HCT116 (cell line): ENCODE measurements at regions not wholly inside any gene's neighbourhood (a gene's known extent, or its start where the extent isn't known, plus 50 kb on each side); places are given as distances from the start of the nearest gene placed in this dataset.

ENCODE experiments used
- ATAC-seq: fragments of 200-7000 bp; cut with Tn5 transposase; 2 replicates; pipeline ENCODE4 v1.9.1; 2020; ENCODE audit warnings: mild to moderate bottlenecking, moderate library complexity
- BruUV-seq: library from RNA; stranded (reverse); fragments of 400-500 nt; replicated peaks from 2 replicates; lab custom pipeline; 2021; lab: Mats Ljungman, UMichigan
- CTCF ChIA-PET: fragments of 300-600 bp; sonication (Branson Sonifier 250); formaldehyde crosslinking; loops from one replicate; lab custom pipeline; 2021; ENCODE audit warnings: antibody characterized with exemption; lab: Charles Lee
- POLR2A ChIA-PET: fragments of 300-600, 350-600 bp; sonication (Branson Sonifier 250); formaldehyde crosslinking; loops from one replicate; lab custom pipeline; 2021; ENCODE audit warnings: antibody characterized with exemption; lab: Charles Lee
- RAD21 ChIA-PET, 2 experiments: fragments of 300-600 bp; sonication (Branson Sonifier 250); formaldehyde crosslinking; loops; one replicate each; lab custom pipeline; 2023; ENCODE audit warnings: low total read pairs in 2 of 2; ENCODE audit not compliant: uncharacterized antibody in 2 of 2, unreplicated experiment in 2 of 2, low non-redundant PET in 1 of 2; lab: Charles Lee
- DNase-seq: peaks from one replicate; pipeline ENCODE4 v3.0.0-alpha.2; 2010; ENCODE audit warnings: low read depth, low spot score
- H2AFZ ChIP-seq: fragments of 200-600 bp; shearing (Covaris generic), sonication (generic); 2 replicates; pipeline ENCODE4 v1.6.1; 2017; ENCODE audit warnings: low read depth, mixed run types, mixed read lengths, antibody characterized with exemption, low read length; ENCODE audit not compliant: poor library complexity, severe bottlenecking
- H3K27ac ChIP-seq: 2 replicates; pipeline ENCODE4 v1.5.1; 2012; ENCODE audit warnings: low read depth, low read length
- H3K27me3 ChIP-seq: fragments of 200-600 bp; sonication (generic); 2 replicates; pipeline ENCODE4 v1.6.1; 2016; ENCODE audit warnings: mixed run types, low read length, mixed read lengths; ENCODE audit not compliant: insufficient read depth
- H3K36me3 ChIP-seq, 2 experiments: fragments of 200-500 bp in 1 of 2; fragments of 200-600 bp in 1 of 2; sonication (Bioruptor generic) in 1 of 2; sonication (generic) in 1 of 2; 2 replicates each; pipeline versions ENCODE4 v1.5.1 to v1.6.1; 2014 to 2016; ENCODE audit warnings: low read length in 2 of 2, inconsistent platforms in 1 of 2, mixed read lengths in 1 of 2, mixed run types in 1 of 2; ENCODE audit not compliant: insufficient read depth in 2 of 2, control insufficient read depth in 1 of 2
- H3K4me1 ChIP-seq, 2 experiments: fragments of 200-600 bp in 1 of 2; sonication (generic) in 1 of 2; 2 replicates each; pipeline versions ENCODE4 v1.5.1 to v1.6.1; 2012 to 2017; ENCODE audit warnings: low read length in 2 of 2, inconsistent platforms in 1 of 2, mild to moderate bottlenecking in 1 of 2, mixed read lengths in 1 of 2, mixed run types in 1 of 2, moderate library complexity in 1 of 2; ENCODE audit not compliant: insufficient read depth in 2 of 2, control insufficient read depth in 1 of 2
- H3K4me2 ChIP-seq: fragments of 200-600 bp; sonication (generic); 2 replicates; pipeline ENCODE4 v1.6.1; 2017; ENCODE audit warnings: mixed run types, low read length, mixed read lengths
- H3K4me3 ChIP-seq, 2 experiments: fragments of 200-600 bp in 1 of 2; sonication (generic) in 1 of 2; replicated peaks in 1 of 2; 2 replicates each; pipeline ENCODE4 v1.5.1; 2011 to 2016; ENCODE audit warnings: low read length in 2 of 2, control low read depth in 1 of 2, low read depth in 1 of 2, mild to moderate bottlenecking in 1 of 2, mixed read lengths in 1 of 2, mixed run types in 1 of 2
- H3K79me2 ChIP-seq: fragments of 200-600 bp; sonication (generic); 2 replicates; pipeline ENCODE4 v1.6.1; 2017; ENCODE audit warnings: mild to moderate bottlenecking, mixed run types, low read length, moderate library complexity, mixed read lengths; ENCODE audit not compliant: insufficient read depth
- H3K9ac ChIP-seq: fragments of 200-600 bp; sonication (generic); 2 replicates; pipeline ENCODE4 v1.6.1; 2016; ENCODE audit warnings: low read length, mixed read lengths
- H3K9me2 ChIP-seq: fragments of 200-600 bp; sonication (generic), shearing (Covaris generic); 2 replicates; pipeline ENCODE4 v1.6.1; 2017; ENCODE audit warnings: mixed run types, mild to moderate bottlenecking, moderate library complexity; ENCODE audit not compliant: insufficient read depth
- H3K9me3 ChIP-seq, 2 experiments: fragments of 200-500 bp in 1 of 2; fragments of 200-600 bp in 1 of 2; sonication (Bioruptor generic) in 1 of 2; sonication (generic) in 1 of 2; 2 replicates each; pipeline ENCODE4 v1.6.1; 2014 to 2017; ENCODE audit warnings: low read length in 2 of 2, mixed read lengths in 2 of 2, inconsistent platforms in 1 of 2, low read depth in 1 of 2, mild to moderate bottlenecking in 1 of 2, mixed run types in 1 of 2, moderate library complexity in 1 of 2; ENCODE audit not compliant: control insufficient read depth in 1 of 2, insufficient read depth in 1 of 2
- H4K20me1 ChIP-seq: fragments of 200-600 bp; sonication (generic), shearing (Covaris generic); 2 replicates; pipeline ENCODE4 v1.6.1; 2017; ENCODE audit warnings: mixed run types, mild to moderate bottlenecking, moderate library complexity; ENCODE audit not compliant: insufficient read depth
- CBX3 ChIP-seq: IDR thresholded peaks from 2 replicates; pipeline ENCODE4 v1.6.1; 2012; ENCODE audit warnings: low read depth
- EGR1 ChIP-seq: IDR thresholded peaks from 2 replicates; pipeline ENCODE4 v1.6.1; 2012; ENCODE audit warnings: low read depth
- ELF1 ChIP-seq: IDR thresholded peaks from 2 replicates; pipeline ENCODE4 v1.6.1; 2012; ENCODE audit warnings: low read depth, borderline replicate concordance
- EZH2phosphoT487 ChIP-seq: fragments of 200-600 bp; IDR thresholded peaks from 2 replicates; pipeline ENCODE4 v1.6.1; 2018; ENCODE audit warnings: antibody characterized with exemption, borderline replicate concordance
- FOSL1 ChIP-seq: IDR thresholded peaks from 2 replicates; pipeline ENCODE4 v1.6.1; 2012; ENCODE audit warnings: low read depth
- RAD21 ChIP-seq: IDR thresholded peaks from 2 replicates; pipeline ENCODE4 v1.6.1; 2012; ENCODE audit warnings: low read depth, mild to moderate bottlenecking
- SRF ChIP-seq: IDR thresholded peaks from 2 replicates; pipeline ENCODE4 v1.6.1; 2012; ENCODE audit warnings: low read depth
- YY1 ChIP-seq: IDR thresholded peaks from 2 replicates; pipeline ENCODE4 v1.6.1; 2011; ENCODE audit warnings: low read length, low read depth, moderate library complexity, mild to moderate bottlenecking; ENCODE audit not compliant: insufficient replicate concordance; ENCODE audit errors: extremely low read depth
- ZBTB33 ChIP-seq: IDR thresholded peaks from 2 replicates; pipeline ENCODE4 v1.6.1; 2011; ENCODE audit warnings: mild to moderate bottlenecking, low read length, moderate library complexity; ENCODE audit not compliant: insufficient replicate concordance; ENCODE audit errors: extremely low read depth
- ZFX ChIP-seq: fragments of 450-650 bp; IDR thresholded peaks from 2 replicates; pipeline ENCODE4 v1.6.1; 2017
- intact Hi-C: fragments of 100-400 bp; cut with micrococcal nuclease; formaldehyde crosslinking; loops from 2 replicates; pipeline ENCODE4 v1.10.0; 2022
- TF ChIP-seq, protein P1 (sequence below), 3 experiments: fragments of 200-600 bp in 1 of 3; sonication (generic) in 1 of 3; IDR thresholded peaks in 2 of 3; conservative IDR thresholded peaks in 1 of 3; 2 replicates each; pipeline ENCODE4 v1.5.1; 2012 to 2017; ENCODE audit warnings: low read depth in 2 of 3, low read length in 2 of 3, antibody characterized with exemption in 1 of 3, borderline replicate concordance in 1 of 3, control low read depth in 1 of 3, mild to moderate bottlenecking in 1 of 3, mixed read lengths in 1 of 3, mixed run types in 1 of 3, moderate library complexity in 1 of 3; ENCODE audit not compliant: insufficient read depth in 1 of 3
- TF ChIP-seq, protein P2 (sequence below): IDR thresholded peaks from 2 replicates; pipeline ENCODE4 v1.6.1; 2012
- TF ChIP-seq, protein P3 (sequence below): IDR thresholded peaks from 2 replicates; pipeline ENCODE4 v1.6.1; 2012

DNA sequence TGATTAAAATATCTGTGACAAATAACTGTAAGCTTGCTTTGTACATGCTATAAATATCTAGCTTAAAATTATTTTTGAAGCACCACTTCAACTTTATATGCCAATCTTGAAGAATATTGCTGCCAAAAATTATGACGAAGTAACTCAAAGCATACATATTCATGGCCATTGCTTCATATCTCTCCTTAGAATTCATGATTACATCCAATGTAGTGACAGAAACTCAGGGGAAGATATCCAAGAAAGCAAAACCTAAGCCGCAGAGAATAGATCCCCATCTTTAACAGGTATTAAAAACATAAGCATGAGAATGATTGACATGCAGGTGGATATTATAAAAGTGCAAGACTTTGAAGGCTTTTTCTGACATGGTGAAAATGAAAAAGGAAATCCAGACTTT lies 100.8 kb upstream of the PLPPR1 start (continued):
- TF ChIP-seq ZBTB33 (no peak), YY1 (no peak), EGR1 (no peak), EZH2phosphoT487 (no peak), ZFX (no peak), SRF (no peak)
- TF ChIP-seq, all 23 proteins: peak for 0

GRCh38 chr9:100933656-100934055 lies 94.9 kb upstream of the PLPPR1 start:
- no peak overlapping the region for H3K9ac ChIP-seq
- ChIA-PET POLR2A (no interaction called here), RAD21 (no interaction called here), CTCF (no interaction called here)
- H3K4me3 ChIP-seq: no peak overlapping the region
- H3K36me3 ChIP-seq: no peaks in the 10 kb centered on the region
- H2AFZ ChIP-seq: no peak overlapping the region
- H3K4me1 ChIP-seq: no peaks in the 10 kb centered on the region
- no peaks in the 10 kb centered on the region for H4K20me1 ChIP-seq
- no peak for ATAC-seq
- H3K4me2 ChIP-seq: no peak overlapping the region
- H3K27me3 ChIP-seq: peaks cover 3% of the 10 kb centered on the region; the same call in 1 of the 2 replicates
- intact Hi-C loops: no loop called here
- TF ChIP-seq, protein P1, sequence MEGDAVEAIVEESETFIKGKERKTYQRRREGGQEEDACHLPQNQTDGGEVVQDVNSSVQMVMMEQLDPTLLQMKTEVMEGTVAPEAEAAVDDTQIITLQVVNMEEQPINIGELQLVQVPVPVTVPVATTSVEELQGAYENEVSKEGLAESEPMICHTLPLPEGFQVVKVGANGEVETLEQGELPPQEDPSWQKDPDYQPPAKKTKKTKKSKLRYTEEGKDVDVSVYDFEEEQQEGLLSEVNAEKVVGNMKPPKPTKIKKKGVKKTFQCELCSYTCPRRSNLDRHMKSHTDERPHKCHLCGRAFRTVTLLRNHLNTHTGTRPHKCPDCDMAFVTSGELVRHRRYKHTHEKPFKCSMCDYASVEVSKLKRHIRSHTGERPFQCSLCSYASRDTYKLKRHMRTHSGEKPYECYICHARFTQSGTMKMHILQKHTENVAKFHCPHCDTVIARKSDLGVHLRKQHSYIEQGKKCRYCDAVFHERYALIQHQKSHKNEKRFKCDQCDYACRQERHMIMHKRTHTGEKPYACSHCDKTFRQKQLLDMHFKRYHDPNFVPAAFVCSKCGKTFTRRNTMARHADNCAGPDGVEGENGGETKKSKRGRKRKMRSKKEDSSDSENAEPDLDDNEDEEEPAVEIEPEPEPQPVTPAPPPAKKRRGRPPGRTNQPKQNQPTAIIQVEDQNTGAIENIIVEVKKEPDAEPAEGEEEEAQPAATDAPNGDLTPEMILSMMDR (IDR thresholded peaks at IDR 0.05 in 2 of 3, conservative IDR thresholded peaks at IDR 0.05 in 1 of 3; ENCODE audit: borderline replicate concordance in 1 of 3, insufficient read depth in 1 of 3, low read depth in 2 of 3, low read length in 2 of 3): no peak
- no peak for TF ChIP-seq ZBTB33
- TF ChIP-seq, protein P2, sequence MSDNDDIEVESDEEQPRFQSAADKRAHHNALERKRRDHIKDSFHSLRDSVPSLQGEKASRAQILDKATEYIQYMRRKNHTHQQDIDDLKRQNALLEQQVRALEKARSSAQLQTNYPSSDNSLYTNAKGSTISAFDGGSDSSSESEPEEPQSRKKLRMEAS: no peak
- no peak for TF ChIP-seq EGR1
- TF ChIP-seq YY1: no peak
- no peak for TF ChIP-seq CBX3
- no peak for TF ChIP-seq RAD21
- TF ChIP-seq ELF1: no peak
- TF ChIP-seq FOSL1: no peak
- TF ChIP-seq, protein P3, sequence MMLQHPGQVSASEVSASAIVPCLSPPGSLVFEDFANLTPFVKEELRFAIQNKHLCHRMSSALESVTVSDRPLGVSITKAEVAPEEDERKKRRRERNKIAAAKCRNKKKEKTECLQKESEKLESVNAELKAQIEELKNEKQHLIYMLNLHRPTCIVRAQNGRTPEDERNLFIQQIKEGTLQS: no peak
- TF ChIP-seq, all 23 proteins: peak for 0
- Histone ChIP-seq H3K27ac (no peak overlapping the region), H3K9me2 (no peaks in the 10 kb centered on the region), H3K79me2 (no peaks in the 10 kb centered on the region), H3K9me3 (no peaks in the 10 kb centered on the region)
- no peak for DNase-seq
- no TSS peak for BruUV-seq
